ENCODE measurements at regions not wholly inside any gene's neighbourhood (a gene's known extent, or its start where the extent isn't known, plus 50 kb on each side); places are given as distances from the start of the nearest gene placed in this dataset.
A peak's percentile ranks its signal among the peaks of the same experiment; 100 is the strongest.
"Not testable (repeated sequence)": the region's sequence is repeated elsewhere in the genome, so short reads cannot be mapped to it uniquely, and the experiment has no call there.

DNA sequence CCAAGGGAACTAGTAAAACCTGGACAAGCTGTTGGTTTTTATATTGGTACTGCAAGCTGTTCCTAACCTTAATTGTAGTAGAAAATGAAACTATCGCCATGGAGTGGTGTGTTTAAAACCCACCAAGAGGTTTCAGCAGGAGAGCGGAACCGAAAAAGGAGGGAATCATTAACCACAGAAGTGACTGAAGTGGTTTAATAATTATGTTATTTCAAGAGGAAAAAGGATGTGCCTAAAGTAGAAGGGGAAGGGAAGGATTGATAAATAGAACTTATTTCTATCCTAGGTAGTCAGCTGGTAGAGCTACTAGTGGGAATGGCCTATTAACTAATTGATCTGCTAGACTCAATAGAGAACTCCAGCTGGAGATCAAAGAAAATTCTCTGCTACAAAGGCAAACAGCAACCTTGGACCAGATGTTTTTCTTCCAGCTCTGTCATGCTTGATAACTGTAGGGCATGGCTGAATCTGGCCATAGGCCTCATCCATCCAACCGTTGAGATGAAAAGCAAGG lies 91.8 kb downstream of the BAMBI start:
- no peak overlapping the region for H3K4me3 ChIP-seq (replicated peaks; ENCODE audit: low read depth, low read length)
- no peak for TF ChIP-seq CTCF (IDR thresholded peaks at IDR 0.05; ENCODE audit: low read length, missing control alignments)
- no peak for DNase-seq (ENCODE audit: low read depth)

GRCh38 chr10:28771580-28772090 lies 94.3 kb downstream of the BAMBI start:
- not testable (repeated sequence) for DNase-seq (ENCODE audit: low read depth); H3K4me3 ChIP-seq (replicated peaks; ENCODE audit: low read depth, low read length)

DNA sequence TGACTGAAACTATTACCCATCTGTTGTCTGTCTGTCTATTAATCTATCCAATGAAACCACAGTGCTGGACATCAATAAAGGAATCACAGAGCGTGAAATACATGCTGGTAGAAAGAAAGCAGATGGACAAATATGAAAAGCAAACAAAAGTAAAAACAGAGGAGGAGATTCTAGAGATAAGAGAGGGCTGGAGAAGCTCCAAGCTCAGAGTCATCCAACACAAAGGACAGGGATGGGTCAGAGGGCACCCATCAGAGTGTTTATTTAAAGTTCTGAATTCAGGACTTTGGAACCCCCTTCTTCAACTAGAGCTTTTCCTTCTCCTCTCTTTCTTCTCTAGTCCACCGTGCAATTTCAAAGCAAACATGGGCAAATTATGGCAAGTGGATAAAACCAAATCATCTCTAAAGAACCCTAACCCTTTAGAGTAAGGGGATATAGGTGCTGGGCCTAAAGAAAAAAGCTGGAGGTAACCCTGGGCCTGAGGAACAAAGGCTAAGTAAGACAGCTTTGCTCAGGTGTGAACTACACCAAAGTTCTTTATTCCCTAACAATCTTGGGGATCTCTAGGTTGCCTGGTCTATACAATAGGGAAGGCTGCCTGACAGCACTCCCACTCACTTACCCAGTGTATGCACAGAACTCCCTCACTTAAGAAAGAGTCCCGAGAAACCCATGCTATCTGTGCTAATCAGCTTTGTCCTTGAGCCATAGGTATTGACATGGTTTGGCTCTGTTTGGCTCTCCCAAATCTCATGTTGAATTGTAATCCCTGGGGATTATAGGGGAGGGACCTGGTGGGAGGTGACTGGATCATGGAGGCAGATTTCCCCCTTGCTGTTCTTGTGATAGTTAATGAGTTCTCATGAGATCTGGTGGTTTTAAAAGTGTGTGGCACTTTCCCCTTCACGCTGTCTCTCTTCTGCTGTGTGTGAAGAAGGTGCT lies 97.0 kb downstream of the BAMBI start:
- no peak overlapping the region for H3K4me3 ChIP-seq (replicated peaks; ENCODE audit: low read depth, low read length)
- no peak for TF ChIP-seq CTCF (IDR thresholded peaks at IDR 0.05; ENCODE audit: low read length, missing control alignments)
- no peak for DNase-seq (ENCODE audit: low read depth)

- DNase-seq (ENCODE audit: low read depth) = no peak
- no peak overlapping the region for H3K4me3 ChIP-seq (replicated peaks; ENCODE audit: low read depth, low read length)
- TF ChIP-seq CTCF (IDR thresholded peaks at IDR 0.05; ENCODE audit: low read length, missing control alignments) = no peak
Measured at GRCh38 chr10:28775773-28776172, 98.5 kb downstream of the BAMBI start.

DNA sequence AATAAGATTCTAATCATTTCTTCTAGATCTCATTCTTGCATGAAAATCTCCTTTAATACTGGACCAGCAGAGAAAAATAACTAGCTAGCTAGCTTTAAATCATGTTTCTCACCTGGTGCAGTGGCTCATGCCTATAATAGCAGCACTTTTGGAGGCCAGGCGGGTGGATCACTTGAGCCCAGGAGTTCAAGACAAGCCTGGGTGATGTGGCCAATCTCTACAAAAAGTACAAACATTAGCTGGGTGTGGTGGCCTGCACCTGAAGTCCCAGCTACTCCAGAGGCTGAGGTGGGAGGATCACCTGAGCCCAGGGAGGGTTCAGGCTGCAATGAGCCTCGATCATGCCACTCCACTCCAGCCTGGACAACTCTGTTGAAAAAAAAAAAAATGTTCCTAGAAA lies 99.2 kb downstream of the BAMBI start:
- no peak for TF ChIP-seq CTCF (IDR thresholded peaks at IDR 0.05; ENCODE audit: low read length, missing control alignments)
- no peak overlapping the region for H3K4me3 ChIP-seq (replicated peaks; ENCODE audit: low read depth, low read length)
- no peak for DNase-seq (ENCODE audit: low read depth)

- TF ChIP-seq CTCF (IDR thresholded peaks at IDR 0.05; ENCODE audit: low read length, missing control alignments) = no peak
- no peak overlapping the region for H3K4me3 ChIP-seq (replicated peaks; ENCODE audit: low read depth, low read length)
- DNase-seq (ENCODE audit: low read depth) = no peak
Measured at GRCh38 chr10:28777911-28778310, 100.6 kb downstream of the BAMBI start.

DNA sequence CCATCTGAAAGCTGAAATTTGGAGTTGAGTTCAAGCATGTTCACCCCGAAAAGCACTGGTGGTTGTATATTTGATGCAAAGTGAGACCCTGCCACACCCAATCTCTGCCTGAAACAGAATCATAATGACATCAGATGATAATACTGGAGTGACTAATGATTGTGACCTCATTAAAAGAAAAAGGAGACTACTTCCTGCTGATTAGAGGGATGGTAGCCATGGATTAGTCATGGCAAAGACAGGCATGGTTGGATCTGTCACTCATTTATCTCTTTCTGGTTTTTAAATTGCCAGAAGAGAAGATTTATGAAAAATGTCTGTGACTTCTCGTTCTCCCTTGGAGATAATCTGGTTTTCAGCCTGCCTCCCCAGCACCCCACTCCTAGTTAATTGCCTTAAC lies 101.2 kb downstream of the BAMBI start:
- no peak for TF ChIP-seq CTCF (IDR thresholded peaks at IDR 0.05; ENCODE audit: low read length, missing control alignments)
- H3K4me3 ChIP-seq (replicated peaks; ENCODE audit: low read depth, low read length) = no peak overlapping the region
- peak; percentile 18 for DNase-seq (ENCODE audit: low read depth)

Data from fibroblast of pulmonary artery (primary cell).